Putamen (tissue), 1 donor: ENCODE measurements at regions not wholly inside any gene's neighbourhood (a gene's known extent, or its start where the extent isn't known, plus 50 kb on each side); places are given as distances from the start of the nearest gene placed in this dataset.

Experiments
- DNase-seq: peaks from one replicate; pipeline ENCODE4 v3.0.0-alpha.2; 2016; ENCODE audit warnings: low spot score

DNA sequence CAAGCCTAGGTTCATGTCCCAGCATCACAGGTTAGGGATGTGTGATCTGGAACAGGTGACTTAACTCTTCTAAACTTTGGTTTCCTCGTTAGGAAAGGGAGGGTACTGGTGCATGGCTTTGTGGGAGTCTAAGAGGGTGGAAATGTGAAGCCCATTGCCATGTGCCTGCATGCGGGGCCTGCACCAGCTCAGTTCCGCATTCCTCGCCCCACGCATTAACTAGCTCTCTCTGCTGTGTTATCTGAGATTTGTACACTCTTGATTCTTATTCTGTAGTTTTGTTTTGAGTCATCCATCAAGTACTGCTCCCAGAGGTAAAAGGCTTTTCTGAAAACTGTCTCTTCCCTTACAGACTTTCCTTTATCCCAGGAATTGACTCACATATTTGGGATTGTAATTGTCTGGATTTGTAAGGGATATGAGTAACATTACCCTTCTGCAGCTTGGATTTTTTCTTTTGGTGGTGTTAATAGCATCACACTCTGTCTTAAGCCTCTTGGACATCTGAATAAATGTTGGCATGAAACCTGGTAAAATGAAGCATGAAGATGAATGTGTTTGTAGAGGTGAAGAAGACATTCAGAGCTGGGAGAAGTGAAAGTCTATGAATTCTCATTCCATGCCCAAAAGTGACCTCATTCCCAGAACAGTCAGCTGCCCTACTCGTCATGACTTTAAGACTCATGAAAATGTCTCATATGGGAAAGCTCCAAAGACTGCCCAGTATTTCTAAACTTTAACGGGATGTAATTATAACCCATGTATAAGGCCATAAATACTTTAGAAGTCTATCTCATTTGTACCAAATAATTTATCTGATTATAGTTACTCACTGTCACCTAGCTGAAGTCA is 357.3 kb downstream of the FOXA2 start:
- no peak for DNase-seq

- no peak for DNase-seq
Measured at GRCh38 chr20:22223236-22223635, 361.1 kb downstream of the FOXA2 start.

DNA sequence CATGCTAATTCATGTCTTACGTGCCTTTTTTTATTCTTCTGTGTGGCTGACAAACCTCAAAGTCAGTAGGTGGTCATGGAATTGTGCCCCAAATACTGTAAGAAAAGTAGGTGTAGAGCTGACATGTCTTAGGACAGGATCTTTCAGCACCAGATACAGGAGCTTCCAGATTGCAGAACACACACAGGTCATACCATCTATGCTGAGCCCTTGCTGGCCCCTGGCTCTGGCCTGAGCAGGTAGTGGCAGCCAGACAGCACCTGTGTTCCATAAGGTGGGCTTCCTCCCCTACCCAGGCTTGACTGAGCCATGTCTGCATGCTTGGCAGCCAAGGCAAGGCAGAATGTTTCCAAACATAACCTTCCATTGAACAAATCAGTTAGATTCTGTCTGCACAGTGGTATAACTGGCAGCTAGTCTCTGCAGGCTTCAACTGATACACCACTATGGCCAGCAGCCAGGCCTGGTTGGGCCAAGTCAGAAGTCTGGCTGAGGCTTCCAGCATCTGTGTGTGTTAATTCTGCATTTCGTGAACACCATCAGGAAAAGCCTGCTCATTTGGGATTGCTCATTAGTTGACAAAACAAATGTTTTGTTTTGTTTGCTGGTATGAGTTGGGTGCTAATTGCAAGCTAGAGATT is 366.5 kb downstream of the FOXA2 start:
- DNase-seq: no peak

GRCh38 chr20:22216984-22217383 is 367.4 kb downstream of the FOXA2 start:
- no peak for DNase-seq

DNA sequence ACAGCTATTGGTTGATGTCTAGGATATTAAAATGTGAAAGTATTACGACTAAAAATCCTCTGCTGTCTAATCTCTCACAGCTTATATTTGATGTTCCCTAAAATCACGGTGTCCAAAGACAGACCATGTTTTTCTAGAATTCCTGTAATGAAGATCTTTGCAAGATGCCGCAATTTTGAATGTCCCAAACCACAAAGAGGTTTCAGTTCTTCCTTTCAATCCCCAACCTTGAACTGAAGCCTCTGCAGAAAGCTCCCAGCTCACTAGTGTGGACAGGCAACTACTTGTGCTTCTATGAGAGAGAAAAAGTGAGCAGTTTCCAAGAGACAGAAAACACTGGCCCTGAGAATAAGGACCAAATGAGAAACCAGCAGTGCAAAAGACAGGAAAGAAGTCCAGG is 370.1 kb downstream of the FOXA2 start:
- DNase-seq: no peak

DNA sequence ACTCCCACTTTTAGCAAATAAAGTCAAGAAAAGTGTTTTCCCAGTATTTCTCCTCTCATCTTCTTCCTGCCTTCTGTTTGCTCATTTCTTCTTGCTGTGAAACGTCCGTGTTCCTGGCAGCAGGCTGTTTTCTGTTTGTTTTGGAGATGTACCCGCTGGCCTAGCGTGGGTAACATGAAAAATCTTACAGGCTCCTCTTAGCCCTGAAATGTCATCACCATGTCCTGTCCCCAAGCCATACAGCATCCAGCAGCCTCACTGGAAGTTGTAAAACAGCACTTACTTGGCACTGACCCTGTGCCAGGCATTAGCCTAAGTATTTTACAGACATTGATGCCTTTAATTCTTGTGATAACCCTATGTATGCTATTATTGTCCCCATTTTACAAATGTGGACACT is 371.1 kb downstream of the FOXA2 start:
- no peak for DNase-seq

- DNase-seq: no peak
Measured at GRCh38 chr20:22207280-22207679, 377.1 kb downstream of the FOXA2 start.

GRCh38 chr20:22204801-22205200 is 379.6 kb downstream of the FOXA2 start:
- no peak for DNase-seq

DNA sequence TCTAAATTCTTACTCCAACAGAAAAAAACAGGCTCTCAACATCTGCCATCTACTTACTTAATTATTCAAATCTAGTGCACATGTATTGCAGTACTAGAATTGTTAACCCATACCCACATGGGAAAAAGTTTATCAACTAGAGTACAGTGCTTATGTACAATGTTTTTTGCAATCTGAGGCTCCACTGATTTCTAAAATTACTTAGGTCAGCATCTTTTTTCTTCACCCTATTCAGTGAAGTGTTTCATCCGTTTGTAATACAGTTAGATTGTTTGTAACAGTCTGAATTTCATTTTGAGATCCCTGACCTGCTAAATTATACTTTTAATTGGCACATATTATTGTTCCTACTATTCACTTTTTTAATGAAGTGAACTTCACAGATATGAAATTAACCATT is 402.2 kb downstream of the FOXA2 start:
- no peak for DNase-seq

GRCh38 chr20:22180244-22180643 is 404.1 kb downstream of the FOXA2 start:
- DNase-seq: no peak

- no peak for DNase-seq
Measured at GRCh38 chr20:22160101-22160652, 424.2 kb downstream of the FOXA2 start.

GRCh38 chr20:22159276-22159675 is 425.1 kb downstream of the FOXA2 start:
- DNase-seq: no peak

DNA sequence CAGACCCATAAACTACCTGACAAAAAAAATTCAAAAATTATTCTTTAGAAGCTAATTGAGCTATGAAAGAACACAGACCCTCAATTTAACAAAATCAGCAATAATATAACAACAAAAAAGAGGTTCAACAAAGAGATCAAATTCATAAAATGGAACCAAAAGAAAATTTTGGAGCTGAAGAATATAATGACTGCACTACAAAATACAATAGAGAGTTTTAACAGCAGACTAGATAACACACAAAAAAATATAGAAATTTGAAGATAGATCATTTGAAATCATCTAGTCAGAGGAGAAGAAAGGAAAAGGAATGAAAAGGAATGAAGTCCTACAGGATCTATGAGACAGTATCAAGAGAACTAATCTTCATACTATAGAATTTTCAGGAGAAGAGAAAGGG is 422.1 kb downstream of the PAX1 start:
- DNase-seq: no peak

DNA sequence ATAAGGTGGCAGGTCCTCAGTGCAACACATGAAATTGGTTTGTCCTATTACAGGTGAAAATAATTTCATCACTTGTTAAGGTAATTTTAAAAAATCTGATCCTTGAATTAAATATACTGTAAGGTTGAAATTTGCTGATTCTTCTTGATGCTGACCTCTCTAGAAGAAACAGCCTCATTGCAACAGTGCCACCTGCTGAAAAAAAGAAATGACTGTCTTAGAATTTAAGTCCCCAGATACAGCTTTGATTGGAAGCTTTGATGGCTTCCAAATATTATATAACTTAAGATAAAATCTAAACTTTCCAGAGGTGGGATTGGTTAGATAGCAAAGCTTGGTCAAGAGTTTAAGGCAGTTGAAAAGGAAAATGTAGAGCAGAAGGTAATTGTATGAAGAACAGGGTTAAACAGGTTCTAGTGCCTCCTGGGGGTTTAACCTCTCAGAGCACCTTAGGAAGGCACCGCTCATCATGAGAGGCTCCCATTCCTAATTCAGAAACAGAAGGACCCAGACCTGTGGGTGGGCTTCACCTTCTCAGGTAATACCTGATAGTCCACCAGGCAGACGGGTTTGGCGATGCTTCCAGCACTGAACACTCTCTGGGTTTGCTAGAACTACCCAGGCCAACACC is 401.0 kb downstream of the PAX1 start:
- peak; percentile 7 for DNase-seq

DNA sequence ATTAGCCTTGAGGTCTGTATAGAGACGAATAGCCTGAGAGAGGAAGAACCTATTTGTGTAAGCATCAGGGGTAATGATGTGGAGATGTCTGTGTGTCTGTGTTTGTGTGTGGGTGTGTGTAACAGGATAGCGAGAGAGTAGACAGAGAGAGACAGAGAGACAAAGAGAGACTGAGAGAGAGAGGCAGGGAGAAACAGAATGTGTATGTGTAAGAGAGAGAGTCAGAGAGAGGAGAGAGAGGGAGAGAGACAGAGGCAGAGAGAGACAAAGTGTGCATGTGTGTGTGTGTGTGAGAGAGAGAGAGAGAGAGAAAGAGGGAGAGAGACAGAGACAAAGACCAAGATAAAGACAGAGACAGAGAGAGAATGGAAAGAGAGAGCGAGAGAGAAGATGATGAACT is 396.1 kb downstream of the PAX1 start:
- no peak for DNase-seq

- DNase-seq: no peak
Measured at GRCh38 chr20:22100686-22101085, 395.2 kb downstream of the PAX1 start.

GRCh38 chr20:22099348-22099747 is 393.9 kb downstream of the PAX1 start:
- no peak for DNase-seq

DNA sequence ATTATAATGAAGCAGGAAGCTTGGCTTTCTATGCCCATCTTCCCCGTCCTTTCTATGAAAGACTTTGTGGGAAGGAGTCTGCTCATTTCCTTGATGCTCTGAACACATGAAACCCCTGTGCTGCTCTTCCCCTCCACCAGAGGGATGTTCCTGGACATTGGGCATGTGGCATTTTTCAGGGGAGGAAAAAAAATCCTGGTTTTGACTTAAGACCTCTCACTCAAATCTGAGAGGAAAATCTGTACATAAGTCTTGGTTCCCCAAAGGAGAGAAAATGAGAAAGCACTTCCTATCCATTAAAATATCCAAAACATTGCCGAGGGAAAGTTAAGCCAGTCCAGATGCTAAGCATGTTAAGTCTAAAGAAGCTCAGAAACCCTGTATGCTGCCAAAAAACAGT is 393.0 kb downstream of the PAX1 start:
- DNase-seq: no peak

- no peak for DNase-seq
Measured at GRCh38 chr20:22093122-22093521, 387.7 kb downstream of the PAX1 start.

- no peak for DNase-seq
Measured at GRCh38 chr20:22088882-22089281, 383.4 kb downstream of the PAX1 start.

DNA sequence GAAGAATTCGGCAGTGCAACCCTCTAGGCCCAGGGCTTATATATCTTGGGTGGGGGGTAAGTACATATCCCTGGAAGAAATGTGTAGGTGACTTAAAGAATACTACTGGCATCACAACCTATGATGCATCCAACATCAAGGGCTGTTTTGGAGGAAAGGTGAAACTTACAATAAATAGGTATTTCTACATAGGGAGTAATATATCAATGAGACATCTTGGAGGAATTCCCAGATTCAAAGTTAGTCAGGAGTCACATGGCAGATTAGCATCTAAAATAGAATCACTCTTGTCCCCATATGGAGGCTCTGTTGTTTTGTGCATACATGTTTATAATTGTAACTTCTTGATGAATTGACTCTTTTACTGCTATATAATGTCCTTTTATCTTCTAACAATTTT is 375.5 kb downstream of the PAX1 start:
- no peak for DNase-seq

DNA sequence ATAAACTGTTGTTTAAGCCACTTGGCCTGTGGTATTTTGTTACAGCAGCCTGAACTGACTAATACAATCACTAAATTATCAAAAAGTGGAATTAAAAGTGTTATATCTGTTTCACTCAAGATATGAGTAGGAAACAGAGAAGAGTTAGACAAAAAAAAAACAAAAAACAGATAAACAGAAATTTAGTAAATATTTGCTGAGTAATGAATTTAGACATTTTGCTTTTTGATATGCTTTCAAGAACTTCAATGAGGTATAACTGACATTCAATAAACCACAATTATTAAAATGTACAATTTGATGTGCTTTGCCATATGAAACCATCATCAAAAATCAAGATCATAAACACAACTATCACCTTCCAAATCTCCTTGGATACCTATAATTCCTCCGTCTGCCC is 369.2 kb downstream of the PAX1 start:
- DNase-seq: no peak

DNA sequence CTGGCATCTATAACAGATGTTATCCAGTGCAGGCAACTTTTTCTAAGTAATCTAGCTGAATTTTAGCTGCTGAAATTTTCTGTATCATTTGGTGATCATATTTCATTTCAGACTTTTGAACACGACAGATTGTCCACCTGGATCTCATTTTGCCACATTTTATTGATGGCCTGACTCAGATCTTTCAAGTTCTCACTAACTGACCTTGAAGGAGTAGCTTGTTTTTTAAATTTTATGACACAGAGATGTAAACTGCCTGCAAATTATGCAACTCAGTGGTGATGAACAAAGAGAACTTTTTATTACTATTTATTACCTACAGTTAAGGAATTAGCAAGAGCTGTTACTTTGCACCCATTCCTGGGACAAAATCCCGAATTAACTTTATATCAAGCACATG is 366.4 kb downstream of the PAX1 start:
- DNase-seq: no peak
